PFSK-1 (cell line): ENCODE measurements at regions not wholly inside any gene's neighbourhood (a gene's known extent, or its start where the extent isn't known, plus 50 kb on each side); places are given as distances from the start of the nearest gene placed in this dataset.

Experiments
- POLR2AphosphoS5 ChIP-seq: IDR thresholded peaks from 2 replicates; pipeline ENCODE4 v1.6.1; 2012; ENCODE audit warnings: low read depth, mild to moderate bottlenecking, control low read depth, low read length, moderate library complexity
- REST ChIP-seq, 2 experiments: IDR thresholded peaks; 2 replicates each; pipeline versions ENCODE4 v1.6.1 to v1.8.0; 2011 to 2012; ENCODE audit warnings: low read depth in 2 of 2, low read length in 2 of 2, control low read depth in 1 of 2, inconsistent platforms in 1 of 2, mild to moderate bottlenecking in 1 of 2, moderate library complexity in 1 of 2; ENCODE audit not compliant: insufficient read depth in 1 of 2
- TAF1 ChIP-seq: IDR thresholded peaks from 2 replicates; pipeline ENCODE4 v1.6.1; 2012; ENCODE audit warnings: low read length, control low read depth, borderline replicate concordance; ENCODE audit not compliant: insufficient read depth

GRCh38 chrX:6465756-6466155 is 69.2 kb downstream of the VCX3A start:
- no peak for TF ChIP-seq POLR2AphosphoS5
- no peak for TF ChIP-seq REST (IDR thresholded peaks at IDR 0.05; ENCODE audit: insufficient read depth in 1 of 2, low read depth in 2 of 2, low read length in 2 of 2)
- TF ChIP-seq TAF1: no peak
